HG03103 (cell line): ENCODE measurements at regions not wholly inside any gene's neighbourhood (a gene's known extent, or its start where the extent isn't known, plus 50 kb on each side); places are given as distances from the start of the nearest gene placed in this dataset.

Experiments
- ATAC-seq: cut with Tn5 transposase; IDR thresholded peaks from one replicate; pipeline ENCODE4 v1.9.1; 2021; ENCODE audit warnings: low read depth; ENCODE audit not compliant: unreplicated experiment

DNA sequence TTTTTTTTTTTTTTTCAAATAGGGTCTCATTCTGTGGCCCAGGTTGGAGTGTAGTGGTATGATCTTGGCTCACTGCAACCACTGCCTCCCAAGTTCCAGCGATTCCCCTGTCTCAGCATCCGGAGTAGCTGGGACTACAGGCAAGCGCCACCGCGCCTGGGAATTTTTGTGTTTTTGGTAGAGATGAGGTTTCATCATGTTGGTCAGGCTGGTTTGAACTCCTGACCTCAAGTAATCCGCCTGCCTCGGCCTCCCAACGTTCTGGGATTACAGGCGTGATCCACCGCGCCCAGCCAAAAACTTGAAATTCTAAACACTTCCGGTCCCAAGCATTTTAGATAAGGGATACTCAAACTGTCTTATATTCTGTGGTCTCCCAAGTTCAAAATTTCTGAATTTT, 718.9 kb upstream of the MEF2C start:
- no peak for ATAC-seq

DNA sequence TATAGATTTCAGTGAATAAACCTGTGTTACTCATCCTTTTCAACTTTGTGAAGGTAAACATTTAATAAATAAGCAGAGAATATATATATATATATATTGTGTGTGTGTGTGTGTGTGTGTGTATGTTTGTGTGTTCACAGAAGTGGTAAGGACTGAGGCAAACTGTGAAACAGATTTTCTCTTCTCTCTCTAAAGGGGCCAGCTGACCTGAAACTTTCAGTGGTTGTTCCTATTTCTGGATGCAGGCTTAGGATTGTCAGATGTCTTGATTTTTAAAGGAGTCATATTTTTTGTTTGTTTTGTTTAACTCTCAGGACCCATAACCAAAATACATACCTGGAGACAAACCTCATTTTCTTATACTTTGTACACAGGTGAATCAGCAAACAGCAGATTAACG, 714.9 kb upstream of the MEF2C start:
- ATAC-seq: no peak

DNA sequence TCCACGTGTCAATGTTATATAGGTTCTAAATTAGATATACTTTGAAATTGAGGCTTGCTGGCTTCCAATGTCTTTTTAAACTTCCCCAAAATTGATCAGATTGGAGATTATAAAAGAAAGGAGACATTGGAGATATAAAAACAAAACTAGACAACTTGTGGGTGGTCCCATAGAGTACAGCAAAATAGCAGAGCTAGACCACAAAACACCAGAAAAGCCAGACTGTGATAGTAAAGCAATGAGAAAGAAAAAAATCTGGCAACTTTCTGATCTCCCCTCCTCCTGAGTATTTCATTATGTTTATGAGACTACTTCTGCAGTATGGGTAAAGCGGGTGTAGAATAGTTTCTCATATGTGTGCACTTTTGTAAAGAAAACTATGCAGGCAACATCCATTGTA, 713.8 kb upstream of the MEF2C start:
- no peak for ATAC-seq

DNA sequence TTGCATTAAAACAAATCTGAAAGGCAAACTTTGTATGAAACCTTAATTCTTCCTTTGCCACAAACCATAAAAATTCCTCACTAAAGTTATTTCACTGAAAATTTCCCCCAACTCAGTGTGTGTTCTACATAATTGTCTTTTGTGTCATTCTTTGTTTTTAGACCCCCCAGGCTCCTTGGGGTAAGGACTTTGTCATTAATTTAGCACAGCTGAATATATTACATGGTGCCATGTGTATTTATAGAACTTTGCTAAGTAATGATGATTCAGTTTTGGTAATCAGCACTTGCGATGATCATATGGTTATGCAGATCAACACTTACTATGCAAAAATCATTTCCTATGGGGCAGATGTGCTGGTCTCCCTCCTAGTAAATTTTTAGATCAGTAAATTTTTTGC, 712.1 kb upstream of the MEF2C start:
- ATAC-seq: no peak

DNA sequence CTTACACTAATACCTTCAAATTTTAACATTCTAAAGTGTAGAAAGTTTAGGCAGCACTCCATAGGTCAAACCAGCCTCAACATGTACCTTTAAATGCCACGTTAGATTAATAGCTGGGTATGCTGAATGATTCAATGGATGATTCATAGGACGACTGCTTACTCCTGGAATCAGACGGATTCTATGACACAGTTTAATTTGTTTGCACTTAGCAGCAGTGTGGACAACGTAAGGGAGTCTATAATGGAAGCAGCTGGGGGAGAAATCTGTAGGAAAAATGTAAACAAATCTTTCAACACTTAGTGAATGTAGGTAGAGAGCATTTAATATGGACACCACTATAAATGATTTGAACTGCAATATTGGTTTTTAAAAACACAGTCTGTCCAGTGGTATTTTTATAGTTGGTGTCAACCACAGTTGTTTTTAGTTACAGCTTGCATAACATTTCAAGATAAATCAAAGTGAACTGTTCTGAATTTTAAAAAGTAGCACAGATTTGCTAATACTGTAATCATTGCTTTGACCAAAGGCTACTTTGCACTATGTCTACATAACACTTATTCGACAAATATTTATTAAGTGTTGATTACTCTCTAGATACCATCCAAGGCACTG, 701.5 kb upstream of the MEF2C start:
- ATAC-seq: no peak

DNA sequence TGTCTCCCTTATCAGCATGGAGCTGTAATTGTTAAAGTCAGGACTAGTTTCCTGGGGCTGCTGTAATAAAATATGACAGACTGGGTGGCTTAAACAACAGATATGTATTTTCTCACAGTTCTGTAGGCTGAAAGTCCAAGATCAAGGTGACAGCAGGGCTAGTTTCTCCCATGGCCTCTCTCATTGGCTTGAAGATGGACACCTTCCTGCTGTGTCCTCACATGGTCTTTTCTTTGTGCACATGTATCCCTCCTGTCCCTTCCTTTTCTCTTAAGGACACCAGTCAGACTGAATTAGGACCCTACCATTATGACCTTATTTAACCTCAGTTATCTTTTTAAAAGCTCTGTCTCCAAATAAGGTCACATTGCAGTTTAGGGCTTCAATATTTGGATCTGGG, 700.5 kb upstream of the MEF2C start:
- ATAC-seq: no peak

DNA sequence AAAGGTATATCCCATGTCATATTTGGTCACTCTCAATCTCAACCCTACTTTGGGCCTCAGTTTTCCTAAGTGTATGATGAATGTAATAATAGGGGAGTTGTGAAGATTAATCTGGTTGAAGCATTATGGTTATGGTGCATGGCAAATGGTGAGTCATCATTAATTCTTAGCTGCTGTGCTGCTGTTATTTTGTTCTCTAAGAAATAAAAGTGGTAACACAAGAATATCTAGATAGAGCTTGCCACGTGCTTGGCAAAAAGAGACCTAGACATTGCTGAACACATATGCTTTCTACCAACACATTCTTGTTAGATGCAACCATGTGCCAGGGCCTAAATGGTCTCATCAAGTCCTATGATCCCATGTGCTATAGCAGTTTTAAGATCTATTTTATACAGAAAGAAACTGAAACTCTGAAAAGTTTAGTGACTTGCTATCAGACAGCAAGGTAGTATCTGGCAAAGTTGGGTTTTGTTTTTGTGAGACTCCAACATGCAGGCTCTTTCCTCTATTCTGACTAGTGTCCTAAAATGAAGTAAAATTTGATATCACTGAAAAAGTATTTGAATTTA, 699.9 kb upstream of the MEF2C start:
- ATAC-seq: no peak

DNA sequence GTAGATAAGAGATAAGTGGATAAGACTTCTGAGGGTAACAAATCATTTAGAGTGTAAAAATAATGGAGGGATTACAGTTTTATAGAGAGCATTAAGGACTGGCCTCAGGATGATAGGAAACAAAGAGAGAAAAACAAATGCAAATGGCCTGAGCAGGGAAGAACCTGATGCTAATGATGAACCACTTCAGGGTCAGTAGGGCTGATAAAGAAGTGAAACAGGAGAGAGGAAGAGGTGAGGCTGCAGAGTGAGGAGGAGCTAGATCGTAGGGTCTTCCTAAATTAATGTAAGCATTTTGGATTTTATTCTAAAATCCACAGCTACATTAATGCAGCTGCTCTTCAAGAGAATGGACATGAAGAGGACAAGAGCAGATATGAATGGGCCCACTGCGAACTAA, 698.0 kb upstream of the MEF2C start:
- ATAC-seq: no peak

DNA sequence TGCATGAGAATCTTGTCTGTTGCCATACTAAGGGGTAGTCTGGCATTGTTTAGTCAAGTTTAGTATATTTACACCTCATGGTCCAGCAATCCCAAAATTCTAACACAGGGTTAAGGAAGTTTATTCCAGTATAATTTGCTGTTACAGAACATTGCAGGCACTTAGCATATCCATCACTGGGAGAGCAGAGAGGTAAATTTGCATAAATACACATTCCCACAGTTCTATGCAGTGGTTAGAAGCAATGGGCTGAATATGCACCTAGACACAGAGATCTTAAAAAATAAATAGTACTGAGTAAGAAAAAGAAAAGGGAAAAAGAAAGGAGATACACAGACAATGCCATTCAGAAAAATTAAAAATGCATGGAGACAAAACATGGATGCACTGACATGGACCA, 692.3 kb upstream of the MEF2C start:
- no peak for ATAC-seq

DNA sequence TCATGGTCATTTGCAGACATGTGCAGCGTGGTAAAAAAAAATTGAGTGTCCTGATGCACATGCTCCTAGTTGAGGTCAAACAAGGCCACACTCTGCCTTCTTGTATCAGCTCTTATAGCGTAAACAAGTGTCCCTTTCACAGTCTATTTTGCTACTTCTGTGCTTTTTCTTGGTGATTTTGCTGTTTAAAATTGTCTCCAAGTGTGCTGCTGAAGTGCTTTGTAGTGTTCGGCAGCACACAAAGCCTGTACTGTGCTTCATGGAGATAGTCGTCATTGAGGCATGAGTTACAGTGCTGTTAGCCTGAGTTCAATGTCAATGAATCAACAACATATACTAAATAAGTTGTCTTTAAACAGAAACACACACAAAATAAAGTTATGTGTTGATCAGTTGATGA, 690.4 kb upstream of the MEF2C start:
- ATAC-seq: no peak

DNA sequence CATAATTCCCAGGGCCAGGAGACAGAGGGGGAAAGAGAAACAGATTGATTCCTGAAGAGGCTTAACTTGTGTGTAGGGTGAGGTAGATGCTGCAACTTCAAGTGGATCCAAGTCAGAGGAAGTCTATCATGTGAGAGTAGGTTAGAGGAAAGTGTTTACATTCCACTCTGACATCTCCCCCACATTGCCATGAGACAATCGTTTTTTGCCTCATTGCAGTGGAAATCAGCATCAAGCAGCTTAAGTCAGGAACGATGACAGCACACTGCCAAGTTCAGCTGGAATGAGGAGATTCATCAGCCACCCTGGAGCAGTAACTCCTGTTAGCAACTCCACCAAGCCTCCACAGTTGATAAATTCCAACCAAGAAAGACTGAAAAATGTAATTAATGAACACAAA, 689.7 kb upstream of the MEF2C start:
- no peak for ATAC-seq

DNA sequence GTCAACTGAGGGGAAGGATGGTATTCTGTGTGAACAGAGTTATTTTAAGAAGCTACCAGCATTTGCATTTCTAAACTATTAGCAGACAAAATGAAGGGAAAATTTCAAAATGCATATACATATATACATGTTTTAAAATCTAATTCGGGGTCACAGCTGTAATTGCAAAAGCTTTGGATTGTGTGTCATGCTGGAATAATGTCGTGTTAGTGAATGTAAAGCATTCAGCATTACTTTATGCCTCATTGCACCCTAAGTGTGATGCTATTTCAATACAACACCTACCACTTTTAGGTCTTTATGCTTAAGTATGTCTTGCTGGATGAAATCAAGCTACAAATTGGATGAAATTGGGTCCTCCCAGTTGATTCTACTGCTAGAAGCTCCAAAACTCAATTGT, 687.6 kb upstream of the MEF2C start:
- no peak for ATAC-seq

DNA sequence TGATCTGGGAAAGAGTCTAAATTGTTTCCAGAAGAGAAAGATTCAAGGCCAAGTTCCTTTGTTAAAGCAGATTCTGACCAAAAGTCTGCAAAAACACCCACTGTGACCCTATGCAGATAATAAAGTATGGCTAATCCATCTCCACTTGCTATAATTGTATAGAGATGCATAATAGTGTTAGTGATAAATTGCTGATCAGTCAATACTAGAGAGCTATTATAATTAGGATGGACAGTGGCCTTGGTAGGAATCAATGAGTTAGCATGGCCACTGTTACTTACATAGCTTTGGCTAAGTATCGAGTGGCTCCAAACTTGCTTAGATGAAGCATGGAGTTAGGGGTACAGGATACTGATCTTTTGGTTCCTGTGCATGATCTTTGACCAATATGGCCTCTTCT, 683.4 kb upstream of the MEF2C start:
- no peak for ATAC-seq

DNA sequence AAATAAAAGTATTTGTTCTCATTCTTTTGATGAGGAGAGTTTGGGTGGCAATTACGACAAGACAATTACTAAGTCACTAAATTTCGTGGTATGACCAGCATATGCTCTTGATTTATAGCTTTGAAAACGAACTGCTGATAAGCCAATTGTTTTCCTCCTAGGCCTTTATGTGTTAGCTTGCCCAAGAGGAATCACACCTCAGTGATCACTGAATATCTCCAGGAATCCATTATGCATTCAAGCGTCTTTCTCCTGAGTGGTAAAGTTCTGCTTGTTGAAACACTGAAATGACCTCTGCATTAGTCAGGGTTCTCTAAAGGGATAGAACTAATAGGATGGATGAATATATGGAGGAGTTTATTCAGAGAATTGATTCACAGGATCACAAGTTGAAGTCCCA, 677.7 kb upstream of the MEF2C start:
- ATAC-seq: no peak

DNA sequence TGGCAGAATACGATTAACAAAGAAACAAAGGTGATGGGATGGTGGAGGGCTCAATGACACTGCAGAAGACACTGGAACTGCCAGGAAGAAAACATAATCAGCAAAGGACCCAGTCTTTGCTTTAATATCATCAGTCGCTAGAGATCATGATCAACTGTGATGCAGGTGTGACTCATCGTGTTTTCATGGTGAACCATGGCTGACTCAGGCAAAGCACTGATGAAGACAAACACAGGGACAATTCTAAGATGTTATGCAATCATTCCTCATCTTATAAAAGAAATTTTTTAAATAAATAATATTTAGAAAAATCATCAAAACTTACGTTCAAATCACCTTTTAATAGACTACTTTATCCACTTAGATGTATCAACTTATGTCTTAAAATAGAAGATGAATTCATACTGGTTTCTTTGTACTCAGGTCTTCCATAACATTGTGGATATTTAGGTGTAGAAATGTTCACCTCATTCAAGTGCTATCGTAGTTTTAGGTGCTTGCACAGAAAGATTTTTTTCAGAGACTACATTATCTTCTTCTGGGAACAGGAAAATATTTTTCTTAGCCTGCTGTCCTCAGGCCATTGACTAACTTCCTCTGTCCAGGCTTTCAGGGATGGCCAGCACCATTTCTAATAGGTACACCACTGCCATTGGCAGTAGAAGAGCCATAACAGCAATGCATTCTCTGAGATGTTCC, 673.4 kb upstream of the MEF2C start:
- no peak for ATAC-seq

DNA sequence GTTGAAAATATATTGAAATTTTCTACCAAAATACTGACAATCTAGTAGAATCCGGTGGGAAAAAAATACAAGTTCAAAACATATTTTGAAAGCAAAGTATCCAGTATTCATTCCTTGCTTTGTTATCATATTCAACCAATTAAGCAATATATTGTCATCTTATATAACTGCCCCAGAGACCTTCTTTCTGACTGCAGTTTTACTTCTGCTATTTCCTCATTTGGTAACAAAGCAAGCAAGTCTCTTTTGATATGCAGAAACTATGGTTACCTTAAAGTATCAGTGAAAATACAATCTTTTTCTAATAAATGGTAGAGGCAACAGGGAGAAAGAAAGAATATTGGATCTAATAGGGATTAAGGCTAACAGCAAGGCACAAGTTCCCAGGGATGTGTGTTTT, 663.7 kb upstream of the MEF2C start:
- ATAC-seq: no peak

DNA sequence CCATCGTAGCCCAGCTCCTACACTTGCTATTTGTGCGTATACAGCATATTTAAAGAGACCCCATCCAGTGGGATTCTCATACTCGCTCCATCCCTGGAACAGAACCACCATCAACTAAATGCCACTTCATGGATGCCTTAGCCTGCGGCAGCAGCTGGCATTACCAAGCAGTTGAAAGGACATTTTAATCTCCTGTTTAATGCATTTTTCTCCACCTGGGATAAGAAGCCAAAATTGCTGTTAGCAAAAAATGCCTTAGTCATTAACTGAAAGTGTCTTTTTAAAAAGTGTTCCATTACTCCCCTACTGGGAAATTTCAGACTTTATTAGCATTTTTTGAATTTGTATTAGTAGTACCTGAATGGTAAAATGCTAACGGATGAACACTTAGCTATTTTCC, 662.6 kb upstream of the MEF2C start:
- no peak for ATAC-seq

DNA sequence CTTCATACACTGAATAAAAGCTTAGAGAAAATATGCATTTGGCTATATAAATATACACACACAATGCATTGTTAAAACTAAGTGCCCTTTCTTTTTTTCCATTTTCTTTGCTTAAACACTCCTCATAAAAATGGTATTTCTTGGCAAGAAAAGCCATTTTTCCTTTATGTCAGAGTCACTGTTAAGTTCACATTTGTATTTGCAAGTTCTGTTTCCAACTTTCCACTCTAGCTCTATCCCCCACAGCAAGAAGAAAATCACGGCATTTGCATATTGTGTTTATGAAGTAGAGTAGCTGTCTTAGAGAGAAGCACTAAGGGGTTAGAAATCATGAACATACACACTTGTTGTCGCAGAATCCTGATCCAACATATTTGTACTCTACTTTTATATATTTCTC, 662.1 kb upstream of the MEF2C start:
- no peak for ATAC-seq

DNA sequence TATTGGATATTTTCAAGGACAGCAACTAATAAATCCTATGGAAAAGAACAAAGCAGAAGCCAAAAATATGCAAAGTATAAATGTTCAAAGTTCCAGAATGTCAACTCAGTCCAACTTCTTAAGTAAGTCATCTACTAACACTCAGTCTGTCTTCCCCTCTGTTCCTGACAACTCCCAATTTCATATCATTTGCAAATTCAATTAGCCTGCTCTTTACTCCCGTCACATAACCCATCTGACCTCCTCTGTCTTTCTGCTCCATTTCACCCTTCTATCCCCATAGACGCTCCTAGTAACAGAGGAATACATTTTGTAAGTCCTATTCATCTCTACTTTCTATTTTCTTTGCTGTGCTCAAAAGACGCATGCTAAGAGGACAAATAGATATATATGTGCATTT, 659.8 kb upstream of the MEF2C start:
- ATAC-seq: no peak

DNA sequence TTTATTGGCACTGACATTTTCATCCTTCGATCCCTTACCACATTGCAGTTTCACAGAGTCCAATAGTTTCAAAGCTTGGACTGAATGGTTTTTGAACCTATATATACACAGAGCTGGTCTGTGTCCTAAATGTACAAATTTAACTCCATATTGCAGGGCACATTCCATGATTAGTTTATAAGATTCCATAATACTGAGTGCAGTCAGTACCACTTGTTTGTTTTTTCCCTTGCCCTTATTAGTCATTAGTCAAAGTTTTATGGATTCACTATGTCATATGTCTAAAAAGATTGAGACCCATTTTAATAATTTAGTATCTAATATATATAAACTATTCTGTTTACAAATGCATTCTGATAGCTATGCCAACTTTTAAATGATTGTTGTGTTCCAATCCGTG, 654.8 kb upstream of the MEF2C start:
- ATAC-seq: no peak

DNA sequence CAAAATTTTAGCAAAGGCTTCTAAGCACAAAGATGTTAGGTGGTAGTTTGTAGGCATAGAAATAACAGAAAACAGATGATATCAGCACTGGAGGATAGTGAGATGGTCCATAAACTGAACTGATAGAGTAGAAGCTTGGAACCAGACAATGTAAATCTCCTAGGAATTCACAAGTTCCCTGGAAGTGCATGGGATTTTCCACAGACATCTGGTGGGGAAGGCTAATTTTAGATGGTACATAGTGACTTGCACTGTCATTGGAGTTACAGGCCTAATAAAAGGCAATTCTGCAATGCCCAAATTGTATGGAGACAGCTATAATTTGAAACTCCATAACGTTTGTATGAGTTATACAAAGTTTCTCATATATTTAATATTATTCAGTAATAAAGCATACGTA, 653.0 kb upstream of the MEF2C start:
- no peak for ATAC-seq

DNA sequence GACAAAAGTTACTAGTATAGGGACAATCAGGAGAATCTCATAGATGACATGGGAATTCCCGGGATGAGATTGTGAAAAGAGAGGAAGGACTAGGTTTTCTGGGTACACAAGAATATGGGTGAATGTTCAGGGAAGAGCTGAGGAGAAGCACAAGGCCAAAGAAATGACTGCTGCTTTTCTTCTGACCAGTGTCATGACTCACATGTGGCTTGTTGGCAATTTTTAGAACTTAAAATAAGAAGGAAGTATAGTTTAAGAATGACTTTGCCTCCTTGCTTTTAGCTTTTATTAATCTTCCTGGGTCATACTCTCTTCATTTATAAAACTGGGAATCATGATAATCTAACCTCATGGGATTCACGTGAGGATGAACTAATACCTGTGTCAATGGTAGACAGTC, 652.4 kb upstream of the MEF2C start:
- ATAC-seq: no peak
